DND-41 (cell line): ENCODE measurements at regions not wholly inside any gene's neighbourhood (a gene's known extent, or its start where the extent isn't known, plus 50 kb on each side); places are given as distances from the start of the nearest gene placed in this dataset.
"Not testable (repeated sequence)": the region's sequence is repeated elsewhere in the genome, so short reads cannot be mapped to it uniquely, and the experiment has no call there.

Experiments
- ATAC-seq: fragments of 200-7000 bp; cut with Tn5 transposase; 3 replicates; pipeline ENCODE4 v1.9.1; 2021; ENCODE audit warnings: low read depth; ENCODE audit not compliant: insufficient read depth
- DNase-seq: peaks from one replicate; pipeline ENCODE4 v3.0.0-alpha.2; 2020
- H2AFZ ChIP-seq: 2 replicates; pipeline ENCODE4 v1.6.0; 2012; ENCODE audit warnings: low read depth, low read length
- H3K27ac ChIP-seq: 2 replicates; pipeline ENCODE4 v1.5.1; 2012; ENCODE audit warnings: low read length, inconsistent platforms
- H3K27me3 ChIP-seq: fragments of 200-600 bp; sonication (generic); 2 replicates; pipeline ENCODE4 v1.6.0; 2012; ENCODE audit warnings: low read length, mild to moderate bottlenecking, inconsistent platforms; ENCODE audit not compliant: insufficient read depth, poor library complexity
- H3K36me3 ChIP-seq: 2 replicates; pipeline ENCODE4 v1.5.1; 2012; ENCODE audit warnings: low read length, inconsistent platforms; ENCODE audit not compliant: insufficient read depth
- H3K4me1 ChIP-seq: 2 replicates; pipeline ENCODE4 v1.5.1; 2012; ENCODE audit warnings: mild to moderate bottlenecking, low read length; ENCODE audit not compliant: insufficient read depth
- H3K4me2 ChIP-seq: 2 replicates; pipeline ENCODE4 v1.6.0; 2012; ENCODE audit warnings: mild to moderate bottlenecking, moderate library complexity, low read length, inconsistent platforms; ENCODE audit not compliant: insufficient read depth
- H3K4me3 ChIP-seq, 2 experiments: fragments of 200-600 bp in 1 of 2; shearing (Covaris generic) in 1 of 2; 2 replicates each; pipeline ENCODE4 v1.5.1; 2012 to 2016; ENCODE audit warnings: inconsistent platforms in 2 of 2, low read length in 2 of 2, mild to moderate bottlenecking in 2 of 2, low read depth in 1 of 2, moderate library complexity in 1 of 2
- H3K79me2 ChIP-seq: 2 replicates; pipeline ENCODE4 v1.6.0; 2012; ENCODE audit warnings: low read length, inconsistent platforms; ENCODE audit not compliant: insufficient read depth
- H3K9ac ChIP-seq: 2 replicates; pipeline ENCODE4 v1.6.0; 2012; ENCODE audit warnings: low read depth, mild to moderate bottlenecking, inconsistent platforms, low read length, moderate library complexity
- H3K9me3 ChIP-seq: 2 replicates; pipeline ENCODE4 v1.5.1; 2012; ENCODE audit warnings: low read length, moderate library complexity, mild to moderate bottlenecking, inconsistent platforms; ENCODE audit not compliant: insufficient read depth, severe bottlenecking
- H4K20me1 ChIP-seq: 2 replicates; pipeline ENCODE4 v1.6.0; 2012; ENCODE audit warnings: low read length; ENCODE audit not compliant: insufficient read depth
- CTCF ChIP-seq: IDR thresholded peaks from 2 replicates; pipeline ENCODE4 v1.5.1; 2012; ENCODE audit warnings: borderline replicate concordance, low read length, moderate library complexity, mild to moderate bottlenecking; ENCODE audit not compliant: poor library complexity, severe bottlenecking; ENCODE audit errors: extremely low read depth
- EZH2 ChIP-seq: IDR thresholded peaks from 3 replicates; pipeline ENCODE4 v1.6.1; 2012; ENCODE audit warnings: borderline replicate concordance, low read depth, mild to moderate bottlenecking, moderate library complexity, low read length, inconsistent platforms; ENCODE audit not compliant: severe bottlenecking

- Histone ChIP-seq H3K36me3 (no peaks in the 10 kb centered on the region), H3K9ac (no peak overlapping the region), H3K27me3 (peaks cover 17% of the 10 kb centered on the region), H3K4me3 (no peak overlapping the region), H3K9me3 (peaks cover 4% of the 10 kb centered on the region), H2AFZ (no peak overlapping the region), H4K20me1 (no peaks in the 10 kb centered on the region), H3K4me1 (no peaks in the 10 kb centered on the region), H3K79me2 (no peaks in the 10 kb centered on the region), H3K4me2 (no peak overlapping the region), H3K27ac (no peak overlapping the region)
- TF ChIP-seq EZH2, result no peak
- TF ChIP-seq CTCF, result no peak
- no peak for DNase-seq
- ATAC-seq, result no peak
Measured at GRCh38 chr14:23884541-23884904, 69.0 kb upstream of the DHRS4 start.

GRCh38 chr14:23887536-23887935 lies 66.0 kb upstream of the DHRS4 start:
- peaks cover 4% of the 10 kb centered on the region for H3K9me3 ChIP-seq
- no peak overlapping the region for H3K27ac ChIP-seq
- no peak overlapping the region for H3K4me3 ChIP-seq
- H3K9ac ChIP-seq, result no peak overlapping the region
- no peak overlapping the region for H3K4me2 ChIP-seq
- H3K27me3 ChIP-seq, result peaks cover 11% of the 10 kb centered on the region
- TF ChIP-seq CTCF, result no peak
- no peak for TF ChIP-seq EZH2
- DNase-seq (no peak), ATAC-seq (no peak)
- no peaks in the 10 kb centered on the region for H4K20me1 ChIP-seq
- H3K36me3 ChIP-seq, result no peaks in the 10 kb centered on the region
- no peaks in the 10 kb centered on the region for H3K4me1 ChIP-seq
- no peaks in the 10 kb centered on the region for H3K79me2 ChIP-seq
- no peak overlapping the region for H2AFZ ChIP-seq

GRCh38 chr14:23891717-23892116 lies 61.9 kb upstream of the DHRS4 start:
- H3K27me3 ChIP-seq, H3K36me3 ChIP-seq, H3K4me3 ChIP-seq, H3K4me1 ChIP-seq, H3K9me3 ChIP-seq, H2AFZ ChIP-seq, ATAC-seq, DNase-seq, H3K4me2 ChIP-seq, H3K9ac ChIP-seq, H3K79me2 ChIP-seq, H3K27ac ChIP-seq, H4K20me1 ChIP-seq: not testable (repeated sequence)

- not testable (repeated sequence) for H4K20me1 ChIP-seq, H3K9ac ChIP-seq, H3K79me2 ChIP-seq, ATAC-seq, H3K4me2 ChIP-seq, DNase-seq, H3K27ac ChIP-seq, H3K9me3 ChIP-seq, H3K36me3 ChIP-seq, H3K4me1 ChIP-seq, H2AFZ ChIP-seq, H3K4me3 ChIP-seq, H3K27me3 ChIP-seq
Measured at GRCh38 chr14:23892289-23892688, 61.3 kb upstream of the DHRS4 start.
